Skeletal muscle tissue (tissue), 3 donors: ENCODE measurements at regions not wholly inside any gene's neighbourhood (a gene's known extent, or its start where the extent isn't known, plus 50 kb on each side); places are given as distances from the start of the nearest gene placed in this dataset.

Experiments used
- H3K27ac ChIP-seq: one replicate; pipeline ENCODE4 v1.7.0; 2013; ENCODE audit warnings: mild to moderate bottlenecking, low read depth, low read length, inconsistent platforms
- H3K27me3 ChIP-seq, 3 donors: one replicate each; pipeline ENCODE4 v1.7.0; 2013; ENCODE audit warnings: low read length in 3 of 3; ENCODE audit not compliant: control insufficient read depth in 3 of 3, insufficient read depth in 3 of 3
- H3K36me3 ChIP-seq, 3 donors: one replicate each; pipeline ENCODE4 v1.7.0; 2013; ENCODE audit warnings: low read length in 3 of 3; ENCODE audit not compliant: control insufficient read depth in 3 of 3, insufficient read depth in 3 of 3
- H3K4me1 ChIP-seq, 3 donors: one replicate each; pipeline ENCODE4 v1.7.0; 2013; ENCODE audit warnings: low read length in 3 of 3, mild to moderate bottlenecking in 3 of 3; ENCODE audit not compliant: control insufficient read depth in 3 of 3, insufficient read depth in 3 of 3
- H3K4me3 ChIP-seq, 3 donors: one replicate each; pipeline ENCODE4 v1.7.0; 2013; ENCODE audit warnings: low read length in 3 of 3
- H3K9ac ChIP-seq, 3 donors: one replicate each; pipeline ENCODE4 v1.7.0; 2013; ENCODE audit warnings: low read length in 3 of 3, mild to moderate bottlenecking in 3 of 3, moderate library complexity in 2 of 3, low read depth in 1 of 3
- H3K9me3 ChIP-seq, 3 donors: one replicate each; pipeline ENCODE4 v1.7.0; 2013; ENCODE audit warnings: low read length in 3 of 3; ENCODE audit not compliant: control insufficient read depth in 3 of 3
- donor health status: Osteomylitis.

DNA sequence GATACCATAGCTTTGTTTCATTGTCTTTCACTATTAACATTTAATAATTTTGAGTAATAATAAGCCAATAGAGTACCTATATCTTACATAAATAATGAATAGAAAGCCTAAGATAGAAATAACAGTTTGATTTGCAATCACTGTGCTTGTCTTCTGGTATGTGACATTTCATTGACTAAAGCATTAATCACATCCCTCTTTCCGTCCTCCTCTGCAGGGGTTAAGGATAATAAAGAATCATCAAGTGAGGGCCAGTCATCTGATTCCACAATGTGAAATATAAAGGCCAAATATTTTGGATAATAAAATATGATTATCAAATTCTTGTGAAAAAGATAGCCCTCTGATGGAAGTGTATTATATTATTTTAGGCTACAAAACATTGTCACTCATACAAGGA, 2073.4 kb downstream of the ARAP2 start:
- Histone ChIP-seq H3K27me3 (no peaks in the 10 kb centered on the region), H3K27ac (no peak overlapping the region), H3K4me1 (no peaks in the 10 kb centered on the region), H3K4me3 (no peak overlapping the region), H3K9ac (no peak overlapping the region), H3K9me3 (no peaks in the 10 kb centered on the region), H3K36me3 (no peaks in the 10 kb centered on the region)

DNA sequence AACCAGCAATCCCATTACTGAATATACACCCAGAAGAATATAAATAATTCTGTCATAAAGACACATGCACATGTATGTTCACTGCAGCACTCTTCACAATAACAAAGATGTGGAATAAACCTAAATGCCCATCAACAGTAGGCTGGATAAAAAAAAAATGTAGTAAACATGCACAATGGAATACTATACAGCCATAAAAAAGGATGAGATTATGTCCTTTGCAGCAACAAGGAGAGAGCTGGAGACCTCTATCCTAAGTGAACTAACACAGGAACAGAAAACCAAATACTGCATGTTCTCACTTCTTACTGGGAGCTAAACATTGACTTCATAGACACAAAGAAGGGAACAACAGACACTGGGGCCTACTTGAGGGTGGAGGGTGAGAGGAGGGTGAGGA, 2067.7 kb downstream of the ARAP2 start:
- no peak overlapping the region for H3K27ac ChIP-seq
- H3K36me3 ChIP-seq = no peaks in the 10 kb centered on the region
- no peaks in the 10 kb centered on the region for H3K27me3 ChIP-seq
- H3K4me3 ChIP-seq = no peak overlapping the region
- H3K9ac ChIP-seq = no peak overlapping the region
- H3K9me3 ChIP-seq = peaks cover 0 to 3% (median 0%) of the 10 kb centered on the region in 3 donors
- no peaks in the 10 kb centered on the region for H3K4me1 ChIP-seq

DNA sequence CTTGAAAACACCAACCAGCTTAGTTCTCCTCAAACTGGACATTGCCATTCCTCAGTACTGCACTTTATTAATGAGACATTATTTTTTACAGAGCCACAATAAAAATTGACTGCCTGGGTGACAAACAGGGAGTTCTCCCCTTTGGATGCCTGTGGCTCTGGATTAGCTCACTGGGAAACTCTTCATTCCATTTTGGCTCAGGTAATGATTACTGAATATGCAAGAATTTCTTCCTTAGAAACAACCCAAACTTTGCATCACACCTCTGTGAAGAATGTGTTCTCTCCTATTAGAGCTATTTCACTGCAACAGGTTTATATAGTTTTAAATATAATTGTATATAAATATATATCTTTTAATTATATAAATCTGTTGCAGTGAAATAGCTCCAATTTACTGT, 2065.8 kb downstream of the ARAP2 start:
- no peaks in the 10 kb centered on the region for H3K4me1 ChIP-seq
- no peak overlapping the region for H3K27ac ChIP-seq
- H3K27me3 ChIP-seq = no peaks in the 10 kb centered on the region
- H3K36me3 ChIP-seq = no peaks in the 10 kb centered on the region
- no peak overlapping the region for H3K9ac ChIP-seq
- peaks cover 0 to 3% (median 0%) of the 10 kb centered on the region in 3 donors for H3K9me3 ChIP-seq
- no peak overlapping the region for H3K4me3 ChIP-seq

DNA sequence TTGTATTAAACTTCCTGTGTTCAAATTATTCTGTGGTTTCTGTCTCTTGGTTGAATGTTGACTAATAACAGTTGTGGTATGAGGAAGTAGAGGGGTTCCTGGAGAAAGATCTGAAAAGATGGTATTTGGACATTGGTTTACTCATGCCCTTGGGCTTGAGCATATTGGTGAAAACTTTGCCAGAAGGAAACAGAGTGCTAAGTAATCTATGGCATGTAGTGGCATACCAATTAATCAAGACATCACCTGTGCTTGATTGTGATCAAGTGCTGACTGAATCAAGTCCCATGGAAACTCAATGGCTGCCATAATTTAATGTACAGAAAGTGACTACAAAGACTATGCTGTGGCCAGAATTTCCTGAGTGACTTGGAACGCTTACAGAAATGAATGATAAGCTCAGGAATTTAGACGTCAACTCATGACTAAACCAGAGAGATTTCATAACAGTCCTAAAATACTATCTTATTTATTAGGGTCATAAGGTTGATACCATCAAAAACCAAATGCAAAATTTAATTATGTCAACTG, 2062.9 kb downstream of the ARAP2 start:
- Histone ChIP-seq H3K9me3 (peaks cover 0 to 3% (median 0%) of the 10 kb centered on the region in 3 donors), H3K27ac (no peak overlapping the region), H3K9ac (no peak overlapping the region)

DNA sequence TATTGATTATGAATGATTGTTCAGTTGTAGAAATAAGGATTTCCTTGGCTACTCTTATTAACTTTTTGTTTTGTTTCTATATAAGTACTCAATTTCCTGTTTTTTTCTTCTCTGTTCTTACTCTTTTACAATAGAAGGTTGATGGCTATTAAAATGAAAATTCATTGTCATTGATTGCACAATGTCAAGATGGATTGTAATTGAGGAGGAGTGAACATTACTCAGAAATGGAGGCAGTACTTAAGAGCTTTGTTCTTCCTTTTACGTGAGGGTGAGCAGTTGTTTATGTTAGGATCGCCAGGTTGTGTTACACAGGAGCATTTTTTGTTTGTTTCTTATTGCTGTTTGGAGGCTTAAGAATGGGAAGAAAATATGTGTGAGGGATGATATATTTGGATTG, 2062.4 kb downstream of the ARAP2 start:
- Histone ChIP-seq H3K9me3 (no peaks in the 10 kb centered on the region), H3K36me3 (no peaks in the 10 kb centered on the region), H3K27me3 (no peaks in the 10 kb centered on the region), H3K9ac (no peak overlapping the region), H3K4me1 (no peaks in the 10 kb centered on the region), H3K4me3 (no peak overlapping the region), H3K27ac (no peak overlapping the region)

More for the DNA sequence above, 2062.9 kb downstream of the ARAP2 start:
- Histone ChIP-seq H3K4me3 (no peak overlapping the region), H3K4me1 (no peaks in the 10 kb centered on the region), H3K36me3 (no peaks in the 10 kb centered on the region), H3K27me3 (no peaks in the 10 kb centered on the region)

DNA sequence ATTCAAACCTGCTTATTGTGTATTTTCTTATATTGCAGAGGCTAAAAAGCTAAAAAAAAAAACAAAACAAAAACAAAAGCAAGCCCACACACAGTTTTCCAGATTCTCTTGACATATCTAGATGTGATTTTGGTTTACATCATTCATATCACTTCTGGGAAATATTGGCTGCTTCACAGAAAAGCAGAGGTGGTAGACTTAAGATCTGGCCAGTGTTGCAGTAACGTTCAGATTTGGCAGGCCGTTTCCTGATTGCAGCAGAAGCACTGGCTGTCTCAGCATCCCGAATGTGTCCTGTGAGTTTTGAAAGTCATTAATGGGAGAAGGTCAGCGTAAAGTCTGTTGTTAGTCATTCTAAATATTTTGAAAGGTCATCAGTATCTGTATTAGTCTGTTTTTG, 2062.0 kb downstream of the ARAP2 start:
- Histone ChIP-seq H3K36me3 (no peaks in the 10 kb centered on the region), H3K9ac (no peak overlapping the region), H3K9me3 (no peaks in the 10 kb centered on the region), H3K27me3 (no peaks in the 10 kb centered on the region), H3K4me3 (no peak overlapping the region), H3K4me1 (no peaks in the 10 kb centered on the region), H3K27ac (no peak overlapping the region)

DNA sequence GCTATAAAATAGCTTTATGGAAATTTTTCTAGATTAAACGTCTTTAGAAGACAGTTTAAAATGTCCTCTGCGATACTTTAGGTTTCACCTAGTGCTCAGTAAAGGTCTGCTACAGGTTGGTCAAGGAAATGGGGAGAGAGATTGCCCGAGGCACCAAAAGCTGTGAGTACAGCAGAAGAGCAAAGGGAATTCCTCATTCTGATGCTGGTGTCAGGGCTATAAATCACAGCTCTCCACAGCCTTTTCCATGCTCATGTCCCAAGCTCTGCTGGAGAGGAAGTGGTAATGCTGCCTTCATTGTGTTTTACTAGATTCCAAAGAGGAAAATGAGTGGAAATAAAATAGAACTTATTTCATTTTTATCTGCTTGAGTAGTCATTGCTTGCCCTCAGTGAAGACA, 2060.4 kb downstream of the ARAP2 start:
- Histone ChIP-seq H3K4me1 (no peaks in the 10 kb centered on the region), H3K27ac (no peak overlapping the region), H3K27me3 (no peaks in the 10 kb centered on the region), H3K36me3 (no peaks in the 10 kb centered on the region), H3K9ac (no peak overlapping the region), H3K9me3 (no peaks in the 10 kb centered on the region), H3K4me3 (no peak overlapping the region)

DNA sequence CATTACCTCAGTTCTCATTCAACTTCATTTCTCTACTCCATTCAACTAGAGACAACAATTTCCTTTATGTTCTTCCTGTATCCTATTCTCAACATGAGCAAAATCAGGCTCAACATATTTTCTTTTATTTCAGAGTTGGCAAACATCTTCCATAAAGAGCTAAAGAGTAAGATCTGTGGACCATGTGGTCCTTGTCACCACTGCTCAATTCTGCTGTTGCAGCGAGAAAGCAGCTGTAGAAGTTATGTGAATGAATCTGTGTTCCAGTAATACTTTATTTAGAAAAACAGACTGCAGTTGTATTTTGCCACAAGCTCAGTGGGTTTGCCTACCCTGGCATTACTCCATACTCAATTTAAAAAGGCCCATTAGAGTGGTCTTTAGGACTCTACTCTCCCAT, 2057.3 kb downstream of the ARAP2 start:
- Histone ChIP-seq H3K27ac (no peak overlapping the region), H3K4me1 (no peaks in the 10 kb centered on the region), H3K9me3 (no peaks in the 10 kb centered on the region), H3K4me3 (no peak overlapping the region), H3K9ac (no peak overlapping the region), H3K27me3 (no peaks in the 10 kb centered on the region), H3K36me3 (no peaks in the 10 kb centered on the region)

DNA sequence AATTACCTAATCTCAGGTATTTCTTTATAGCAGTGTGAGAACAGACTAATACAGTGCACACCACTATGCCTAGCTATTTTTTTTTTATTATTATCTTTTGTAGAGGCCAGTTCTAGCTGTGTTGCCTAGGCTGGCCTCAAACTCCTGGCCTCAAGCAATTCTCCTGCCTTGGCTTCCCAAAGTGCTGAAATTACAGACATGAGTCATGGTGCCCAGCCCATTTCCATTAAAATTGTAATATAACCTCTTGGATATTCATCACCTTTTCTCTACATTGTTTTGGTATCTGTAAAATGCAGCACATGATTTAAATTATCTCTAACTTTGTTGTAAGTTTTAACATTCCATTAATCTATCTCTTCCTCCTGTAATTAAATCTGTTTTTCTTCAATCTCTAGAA, 2052.9 kb downstream of the ARAP2 start:
- no peaks in the 10 kb centered on the region for H3K36me3 ChIP-seq
- no peak overlapping the region for H3K9ac ChIP-seq
- no peak overlapping the region for H3K4me3 ChIP-seq
- H3K27me3 ChIP-seq = no peaks in the 10 kb centered on the region
- H3K9me3 ChIP-seq = no peaks in the 10 kb centered on the region
- no peaks in the 10 kb centered on the region for H3K4me1 ChIP-seq
- H3K27ac ChIP-seq = no peak overlapping the region

DNA sequence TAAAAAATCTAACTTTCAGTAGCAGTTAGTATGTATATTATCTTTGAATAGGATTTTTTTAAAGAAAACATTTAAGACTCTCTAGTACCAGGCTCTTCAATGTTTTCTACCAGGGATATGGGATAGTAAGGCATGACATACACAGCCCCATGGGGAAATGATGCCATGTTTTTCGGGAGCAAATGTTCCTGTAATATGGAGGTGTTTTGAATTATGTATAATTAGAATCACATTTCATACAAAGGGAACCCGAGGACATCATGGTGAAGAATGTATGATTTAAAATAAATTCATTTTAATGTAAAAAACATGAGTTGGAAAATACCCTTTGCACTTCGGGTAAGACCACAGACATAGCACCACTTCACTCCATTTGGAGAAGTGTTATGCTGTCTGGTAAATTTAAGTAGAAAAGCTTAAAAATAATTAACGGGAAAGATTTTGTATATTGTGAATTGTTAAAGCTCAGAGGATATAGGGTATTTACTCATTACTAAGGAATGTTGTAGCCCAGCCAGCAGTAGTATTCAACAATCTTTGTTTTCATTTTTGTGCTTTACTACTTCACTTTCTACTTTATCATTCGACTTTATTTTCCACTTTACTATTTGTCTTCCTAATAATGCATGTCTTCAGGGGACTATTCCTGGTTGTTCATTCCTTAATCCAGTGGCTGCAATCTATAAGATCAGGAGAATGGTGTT, 2050.7 kb downstream of the ARAP2 start:
- no peaks in the 10 kb centered on the region for H3K9me3 ChIP-seq
- H3K36me3 ChIP-seq = no peaks in the 10 kb centered on the region
- no peaks in the 10 kb centered on the region for H3K4me1 ChIP-seq
- no peaks in the 10 kb centered on the region for H3K27me3 ChIP-seq
- H3K27ac ChIP-seq = no peak overlapping the region
- H3K9ac ChIP-seq = no peak overlapping the region
- no peak overlapping the region for H3K4me3 ChIP-seq
